Neural progenitor cell (in vitro differentiated cells): ENCODE measurements at regions not wholly inside any gene's neighbourhood (a gene's known extent, or its start where the extent isn't known, plus 50 kb on each side); places are given as distances from the start of the nearest gene placed in this dataset.

Experiments
- EZH2 ChIP-seq: fragments of 200-600 bp; sonication (generic); IDR thresholded peaks from 2 replicates; pipeline ENCODE4 v1.6.1; 2017; ENCODE audit warnings: antibody characterized with exemption, mild to moderate bottlenecking, moderate library complexity
- EZH2phosphoT487 ChIP-seq: fragments of 200-600 bp; sonication (generic); IDR thresholded peaks from 2 replicates; pipeline ENCODE4 v1.6.1; 2017; ENCODE audit warnings: antibody characterized with exemption
- TF ChIP-seq, protein P1 (sequence below): fragments of 200-600 bp; sonication (generic); IDR thresholded peaks from 2 replicates; pipeline ENCODE4 v1.5.1; 2017; ENCODE audit warnings: antibody characterized with exemption, mild to moderate bottlenecking

DNA sequence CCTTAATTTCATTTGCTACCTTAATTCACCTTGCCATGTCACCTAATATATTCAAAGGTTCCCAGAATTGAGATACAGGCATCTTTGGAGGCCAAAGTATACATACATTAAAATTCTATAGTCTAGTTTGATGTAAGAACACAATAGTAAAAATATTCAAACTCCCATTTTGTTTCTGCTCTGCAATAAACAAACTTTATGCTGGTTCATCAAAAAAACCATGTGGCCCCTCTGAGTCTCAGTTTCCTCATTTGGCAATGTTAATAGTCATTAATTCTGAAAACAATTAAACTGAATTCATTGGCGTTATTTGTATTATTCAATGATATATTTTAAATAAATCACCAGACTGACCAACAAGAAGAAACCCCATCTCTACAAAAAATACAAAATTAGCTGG is 639.4 kb upstream of the INTU start:
- TF ChIP-seq, protein P1, sequence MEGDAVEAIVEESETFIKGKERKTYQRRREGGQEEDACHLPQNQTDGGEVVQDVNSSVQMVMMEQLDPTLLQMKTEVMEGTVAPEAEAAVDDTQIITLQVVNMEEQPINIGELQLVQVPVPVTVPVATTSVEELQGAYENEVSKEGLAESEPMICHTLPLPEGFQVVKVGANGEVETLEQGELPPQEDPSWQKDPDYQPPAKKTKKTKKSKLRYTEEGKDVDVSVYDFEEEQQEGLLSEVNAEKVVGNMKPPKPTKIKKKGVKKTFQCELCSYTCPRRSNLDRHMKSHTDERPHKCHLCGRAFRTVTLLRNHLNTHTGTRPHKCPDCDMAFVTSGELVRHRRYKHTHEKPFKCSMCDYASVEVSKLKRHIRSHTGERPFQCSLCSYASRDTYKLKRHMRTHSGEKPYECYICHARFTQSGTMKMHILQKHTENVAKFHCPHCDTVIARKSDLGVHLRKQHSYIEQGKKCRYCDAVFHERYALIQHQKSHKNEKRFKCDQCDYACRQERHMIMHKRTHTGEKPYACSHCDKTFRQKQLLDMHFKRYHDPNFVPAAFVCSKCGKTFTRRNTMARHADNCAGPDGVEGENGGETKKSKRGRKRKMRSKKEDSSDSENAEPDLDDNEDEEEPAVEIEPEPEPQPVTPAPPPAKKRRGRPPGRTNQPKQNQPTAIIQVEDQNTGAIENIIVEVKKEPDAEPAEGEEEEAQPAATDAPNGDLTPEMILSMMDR, result no peak
- no peak for TF ChIP-seq EZH2
- TF ChIP-seq EZH2phosphoT487, result no peak
